HG03439 (cell line): ENCODE measurements at regions not wholly inside any gene's neighbourhood (a gene's known extent, or its start where the extent isn't known, plus 50 kb on each side); places are given as distances from the start of the nearest gene placed in this dataset.
"Not testable (repeated sequence)": the region's sequence is repeated elsewhere in the genome, so short reads cannot be mapped to it uniquely, and the experiment has no call there.

Source experiments
- ATAC-seq: cut with Tn5 transposase; IDR thresholded peaks from one replicate; pipeline ENCODE4 v1.9.1; 2021; ENCODE audit warnings: mild to moderate bottlenecking, moderate library complexity; ENCODE audit not compliant: unreplicated experiment

DNA sequence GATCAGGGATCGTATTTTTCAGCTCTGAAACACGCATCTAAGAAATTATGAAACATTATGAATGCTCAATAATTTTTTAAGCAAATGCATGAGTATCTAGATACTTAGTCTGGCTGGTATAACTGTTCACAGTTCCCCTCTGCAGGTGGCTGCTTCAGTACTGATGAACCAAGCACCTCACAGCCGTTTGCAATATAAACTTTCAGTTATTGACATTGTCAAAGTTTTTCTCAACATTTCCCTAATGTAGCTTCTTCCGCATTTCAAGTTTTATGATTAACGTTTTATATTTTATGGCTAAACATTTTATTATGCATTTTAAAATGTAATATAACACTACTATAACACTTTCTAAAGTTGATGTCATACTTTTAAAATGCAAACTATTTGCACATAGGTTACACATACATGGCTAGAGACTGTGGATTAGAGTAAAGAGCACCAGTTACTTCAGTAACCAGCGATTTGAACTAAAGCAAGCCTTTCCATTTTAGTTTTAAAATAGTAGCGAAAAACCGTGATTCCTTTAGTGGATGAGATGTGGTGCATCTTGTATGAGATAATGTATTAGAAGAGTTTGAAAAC lies 495.4 kb downstream of the XIRP2 start:
- no peak for ATAC-seq

DNA sequence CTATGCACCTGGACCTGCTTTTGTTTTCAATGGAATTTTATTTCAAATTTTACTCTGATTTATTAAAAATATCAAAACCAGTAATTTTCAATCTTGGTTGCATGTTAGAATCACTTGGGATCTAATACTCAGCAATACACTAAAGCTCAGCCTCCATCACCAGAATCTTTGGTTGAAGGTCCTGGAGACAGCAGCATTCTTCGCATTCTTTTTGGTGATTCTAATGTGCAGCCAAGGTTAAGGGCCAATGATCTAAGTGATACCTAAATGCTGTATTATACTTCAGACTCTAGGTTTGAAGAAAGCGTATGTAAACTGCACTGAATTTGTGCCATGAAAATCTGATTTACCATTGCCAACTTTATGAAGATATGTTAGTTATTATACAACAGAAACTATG lies 493.1 kb downstream of the XIRP2 start:
- no peak for ATAC-seq

- ATAC-seq, result no peak
These were observed 492.3 kb downstream of the XIRP2 start for GRCh38 chr2:167380555-167380954.

DNA sequence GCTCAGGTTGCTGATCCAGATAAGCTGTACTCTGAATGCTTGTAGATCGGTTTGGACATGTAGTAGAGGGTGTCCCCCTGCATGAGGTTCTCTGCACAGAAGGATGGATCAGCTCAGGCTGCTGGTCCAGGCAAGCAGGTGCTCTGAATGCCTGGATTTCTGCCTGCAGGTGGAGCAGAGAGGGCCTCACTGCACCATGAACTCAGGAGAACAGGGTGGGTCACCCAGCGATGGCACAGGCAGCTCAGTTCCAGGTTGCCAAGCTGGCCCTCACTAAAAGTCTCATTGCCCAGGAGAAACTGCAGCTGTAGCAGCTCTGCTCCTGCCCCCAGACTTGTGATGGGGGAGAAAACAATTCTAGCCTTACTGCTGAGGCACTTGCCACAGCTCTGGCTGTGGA lies 491.8 kb downstream of the XIRP2 start:
- ATAC-seq, result no peak

- ATAC-seq, result no peak
These were observed 480.8 kb downstream of the XIRP2 start for GRCh38 chr2:167369083-167369482.

DNA sequence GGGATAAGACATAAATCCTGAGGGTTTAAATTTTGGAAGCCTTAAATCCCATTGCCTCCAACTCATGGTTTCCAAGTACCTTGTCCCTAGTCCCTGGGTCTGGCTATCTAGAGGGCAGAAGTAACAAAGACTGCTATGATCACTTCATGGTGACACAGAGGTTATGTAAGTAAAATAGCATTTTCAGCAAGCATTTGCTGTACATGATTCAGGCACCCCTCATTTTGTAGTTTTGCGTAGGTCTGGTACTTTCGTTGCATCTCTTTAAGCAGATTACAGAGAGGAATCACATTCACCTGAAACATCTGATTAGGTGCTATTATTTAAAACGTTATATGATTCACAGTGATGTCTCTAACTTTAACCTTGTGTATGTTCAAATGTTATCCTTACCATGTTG lies 480.1 kb downstream of the XIRP2 start:
- no peak for ATAC-seq

DNA sequence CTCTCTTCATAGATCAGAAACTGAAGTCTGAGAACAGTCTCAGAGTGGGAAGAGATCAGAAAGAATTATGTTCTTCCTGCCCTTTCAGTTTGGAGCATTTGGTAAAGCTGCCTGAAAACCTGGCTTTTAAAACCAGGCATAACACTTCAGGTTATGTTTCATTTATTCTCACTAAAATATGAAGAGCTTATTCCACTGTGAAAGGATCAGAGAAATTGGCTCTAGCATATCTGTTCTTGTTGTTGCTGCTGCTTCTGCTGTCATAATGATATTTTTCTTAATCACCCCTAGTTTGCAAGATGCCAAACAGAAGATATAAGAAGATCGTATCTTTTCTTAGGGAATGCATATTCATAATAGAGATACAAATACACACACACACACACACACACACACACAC lies 476.9 kb downstream of the XIRP2 start:
- ATAC-seq, result no peak

- no peak for ATAC-seq
These were observed 473.1 kb downstream of the XIRP2 start for GRCh38 chr2:167361426-167361825.

- no peak for ATAC-seq
These were observed 467.5 kb downstream of the XIRP2 start for GRCh38 chr2:167355821-167356220.

GRCh38 chr2:167353605-167354280 lies 465.5 kb downstream of the XIRP2 start:
- ATAC-seq, result no peak

- no peak for ATAC-seq
These were observed 457.3 kb downstream of the XIRP2 start for GRCh38 chr2:167345559-167345958.

GRCh38 chr2:167342769-167343168 lies 454.5 kb downstream of the XIRP2 start:
- no peak for ATAC-seq

DNA sequence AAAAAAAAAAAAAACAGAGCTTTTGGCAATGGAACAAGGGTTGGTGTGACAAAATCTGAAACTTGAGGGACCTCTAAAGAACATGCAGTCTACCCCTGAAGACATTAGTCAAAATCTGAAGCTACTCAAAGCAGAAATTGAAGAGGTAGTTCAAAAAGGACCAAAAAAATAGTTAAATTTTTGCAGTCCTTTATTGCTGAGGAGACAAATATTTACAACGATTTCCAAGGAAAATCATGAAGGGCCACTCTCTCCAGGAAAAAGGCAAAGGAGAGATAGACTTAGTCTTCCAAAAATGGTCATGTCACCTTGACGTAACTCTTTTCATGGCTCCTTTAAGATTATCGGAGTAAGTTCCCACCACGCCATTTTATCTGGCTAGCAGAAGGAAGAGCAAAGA lies 452.0 kb downstream of the XIRP2 start:
- no peak for ATAC-seq

DNA sequence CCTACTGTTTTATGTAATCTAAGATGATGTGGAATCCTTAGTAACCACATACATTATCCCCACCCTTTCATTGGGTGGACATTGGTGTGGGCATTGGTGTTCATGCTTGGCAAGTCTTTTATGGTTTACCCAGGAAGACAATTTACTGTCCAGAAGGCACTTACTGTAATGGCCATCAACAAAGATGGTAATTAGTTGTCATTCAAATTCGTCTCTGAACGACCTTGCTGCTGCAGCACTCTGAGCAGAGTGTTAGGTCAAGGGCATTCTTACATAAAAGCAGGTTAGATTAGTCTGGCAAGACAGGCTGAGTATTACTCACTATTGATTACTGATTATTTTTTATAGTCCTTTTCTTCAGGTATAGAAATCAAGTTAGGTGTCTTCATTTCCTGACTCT lies 447.9 kb downstream of the XIRP2 start:
- no peak for ATAC-seq

- ATAC-seq, result no peak
These were observed 447.3 kb downstream of the XIRP2 start for GRCh38 chr2:167335541-167335992.

DNA sequence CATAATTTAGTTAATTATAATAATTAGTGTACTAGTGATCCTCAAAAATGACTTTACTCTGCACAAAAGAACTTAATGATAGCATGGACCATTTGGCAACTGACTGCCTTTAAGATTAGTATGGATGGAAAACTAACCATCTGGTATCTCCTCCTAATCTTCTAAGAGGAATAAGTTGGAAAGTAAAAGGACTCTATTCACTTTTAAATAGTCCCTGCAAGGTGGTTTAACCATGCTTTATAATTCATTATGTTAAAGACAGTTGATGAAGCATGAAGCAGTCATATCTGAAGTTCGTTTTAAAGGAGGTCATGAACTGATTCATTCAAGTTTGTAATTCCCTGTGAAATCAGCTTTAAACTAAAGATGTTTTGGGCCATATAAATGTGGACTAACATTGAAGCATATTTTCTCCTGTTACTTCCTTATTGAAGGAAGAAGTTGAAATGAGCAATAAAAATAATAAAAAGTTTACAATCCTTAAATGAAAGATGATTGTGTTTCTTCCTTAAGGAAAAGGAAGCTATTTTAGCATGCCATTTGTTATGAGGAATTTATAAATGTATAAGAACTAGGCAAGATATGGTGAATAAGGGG lies 446.0 kb downstream of the XIRP2 start:
- no peak for ATAC-seq

DNA sequence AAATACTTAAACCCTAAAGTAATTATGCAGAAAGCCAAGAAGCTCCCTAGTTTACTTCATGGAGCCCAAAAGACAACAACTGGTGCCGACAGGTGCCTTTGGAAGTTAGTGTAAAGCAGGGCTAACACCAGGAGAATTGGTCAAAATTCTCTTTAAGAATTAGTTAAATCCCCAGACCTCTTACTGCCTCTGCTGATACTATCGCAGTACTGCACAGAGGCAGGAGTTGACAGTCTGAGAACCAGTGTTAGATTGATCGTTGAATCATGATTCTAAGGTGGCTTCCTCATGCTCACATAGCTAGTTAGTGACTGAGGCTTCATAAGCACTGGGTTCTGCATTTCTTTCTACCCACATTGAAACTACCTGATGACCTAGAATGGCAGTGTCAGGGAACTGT lies 445.0 kb downstream of the XIRP2 start:
- ATAC-seq, result no peak

DNA sequence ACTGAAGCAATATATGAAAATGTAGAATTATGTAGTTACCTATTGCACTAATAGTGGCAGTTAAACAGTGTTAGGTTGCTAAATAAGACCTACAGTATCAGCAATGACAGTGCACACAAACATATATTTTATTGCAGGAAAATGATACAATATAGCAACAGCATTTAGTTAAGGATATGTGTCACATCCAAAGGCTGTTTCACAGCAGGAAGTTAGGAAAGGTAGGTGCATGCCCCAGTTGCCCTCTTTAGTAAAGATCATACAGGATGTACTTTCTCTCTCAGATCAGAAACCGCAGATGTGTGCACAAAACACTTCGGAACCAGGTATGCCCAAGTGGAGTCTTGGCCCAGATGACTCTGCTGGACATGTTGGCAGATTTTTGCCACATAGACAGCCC lies 444.1 kb downstream of the XIRP2 start:
- no peak for ATAC-seq

DNA sequence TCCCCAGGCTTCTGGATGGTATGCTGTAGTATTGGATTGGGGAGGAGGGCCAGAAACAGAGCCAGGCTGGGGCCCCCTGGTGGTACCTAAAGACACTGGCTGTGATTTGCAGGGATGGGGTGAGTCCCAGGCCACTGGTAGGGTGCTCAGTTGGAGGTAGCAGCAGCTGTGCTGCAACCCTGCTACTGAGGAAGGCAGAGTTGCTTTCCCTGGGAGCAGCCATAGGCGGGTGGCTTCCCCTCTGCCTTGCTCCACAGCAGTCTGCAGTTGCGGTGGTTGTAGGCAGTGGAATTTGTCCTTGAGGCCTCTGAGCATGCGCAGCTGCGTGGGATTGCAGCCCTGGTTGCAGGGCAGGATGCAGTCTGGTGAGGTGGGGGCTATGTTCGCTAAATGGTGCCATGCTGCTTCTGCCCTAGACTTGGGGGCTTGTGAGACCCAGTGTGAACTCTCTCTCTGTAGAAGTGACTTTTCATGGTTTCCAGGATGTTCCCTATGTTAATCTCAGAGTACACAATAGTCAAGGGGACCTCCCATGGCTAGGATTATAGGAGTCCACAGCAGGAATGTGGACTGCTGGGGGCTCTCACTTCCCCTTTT lies 443.5 kb downstream of the XIRP2 start:
- ATAC-seq, result no peak

DNA sequence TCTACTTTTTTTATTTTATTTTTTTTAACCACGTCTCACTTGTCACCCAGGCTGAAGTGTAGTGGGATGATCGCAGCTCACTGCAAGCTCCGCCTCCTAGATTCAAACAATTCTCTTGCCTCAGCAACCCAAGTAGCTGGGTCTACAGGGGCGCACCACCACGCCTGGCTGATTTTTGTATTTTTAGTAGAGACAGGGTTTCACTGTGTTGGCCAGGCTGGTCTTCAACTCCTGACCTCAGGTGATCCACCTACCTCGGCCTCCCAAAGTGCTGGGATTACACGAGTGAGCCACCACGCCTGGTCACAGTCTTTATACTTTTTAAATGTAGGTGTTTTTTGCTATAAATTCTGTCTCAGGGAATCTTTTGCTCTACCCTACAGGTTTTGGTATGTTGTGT lies 440.5 kb downstream of the XIRP2 start:
- not testable (repeated sequence) for ATAC-seq

- ATAC-seq, result no peak
These were observed 434.5 kb downstream of the XIRP2 start for GRCh38 chr2:167322795-167323194.

DNA sequence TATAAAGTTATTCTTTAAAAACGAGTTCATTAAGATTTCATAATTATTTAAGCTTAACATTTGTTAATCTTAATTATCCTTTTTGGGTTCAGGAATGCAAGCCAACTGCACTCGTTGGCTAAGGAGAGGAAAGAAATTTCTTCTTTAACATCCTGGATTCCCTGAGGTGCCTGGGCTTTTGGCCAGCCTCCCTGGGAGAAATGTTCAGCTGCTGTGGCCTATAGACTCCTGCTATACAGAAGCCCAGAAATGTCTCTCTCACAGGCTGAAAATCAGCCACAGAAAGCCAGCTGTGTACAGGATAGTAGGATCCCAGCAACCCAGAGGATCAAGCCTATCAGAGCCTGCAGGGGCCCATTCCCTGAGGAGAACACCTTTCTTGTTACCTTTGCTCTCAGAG lies 430.3 kb downstream of the XIRP2 start:
- no peak for ATAC-seq
